ENCODE measurements at regions not wholly inside any gene's neighbourhood (a gene's known extent, or its start where the extent isn't known, plus 50 kb on each side); places are given as distances from the start of the nearest gene placed in this dataset.

GRCh38 chr9:1536522-1537170 lies 478.5 kb upstream of the SMARCA2 start:
- no peak for TF ChIP-seq FOXM1 (IDR thresholded peaks at IDR 0.05; ENCODE audit: borderline replicate concordance, low read depth)
- no peak for TF ChIP-seq RAD21 (IDR thresholded peaks at IDR 0.05; ENCODE audit: low read depth)
- TF ChIP-seq CEBPB (IDR thresholded peaks at IDR 0.05), result no peak
- no peak for TF ChIP-seq EP300 (IDR thresholded peaks at IDR 0.05; ENCODE audit: borderline replicate concordance)
- no peak for TF ChIP-seq REST (IDR thresholded peaks at IDR 0.05; ENCODE audit: low read depth)
- no peak for TF ChIP-seq YY1 (IDR thresholded peaks at IDR 0.05; ENCODE audit: low read depth)
